Kidney epithelial cell (primary cell): ENCODE measurements at regions not wholly inside any gene's neighbourhood (a gene's known extent, or its start where the extent isn't known, plus 50 kb on each side); places are given as distances from the start of the nearest gene placed in this dataset.
A peak's percentile ranks its signal among the peaks of the same experiment; 100 is the strongest.

Source experiments
- DNase-seq: peaks from one replicate; pipeline ENCODE4 v3.0.0-alpha.2; 2010; ENCODE audit warnings: low read depth
- H3K27me3 ChIP-seq: 2 replicates; pipeline ENCODE4 v1.6.0; 2011; ENCODE audit warnings: low read length; ENCODE audit not compliant: control insufficient read depth, insufficient read depth
- H3K36me3 ChIP-seq: 2 replicates; pipeline ENCODE4 v1.5.1; 2011; ENCODE audit warnings: low read length; ENCODE audit not compliant: control insufficient read depth, insufficient read depth
- H3K4me3 ChIP-seq: 2 replicates; pipeline ENCODE4 v1.5.1; 2011; ENCODE audit warnings: low read depth, mild to moderate bottlenecking, control low read depth, low read length
- CTCF ChIP-seq: IDR thresholded peaks from 2 replicates; pipeline ENCODE4 v1.5.1; 2011; ENCODE audit warnings: mild to moderate bottlenecking, moderate library complexity, low read length, control low read depth, inconsistent platforms; ENCODE audit not compliant: insufficient read depth, poor library complexity, severe bottlenecking

GRCh38 chr5:160968480-160968879 lies 116.5 kb upstream of the ATP10B start:
- no peak overlapping the region for H3K4me3 ChIP-seq
- DNase-seq, result no peak

GRCh38 chr5:160966921-160967320 lies 114.9 kb upstream of the ATP10B start:
- no peak overlapping the region for H3K4me3 ChIP-seq
- DNase-seq, result no peak
- no peaks in the 10 kb centered on the region for H3K27me3 ChIP-seq
- no peaks in the 10 kb centered on the region for H3K36me3 ChIP-seq
- TF ChIP-seq CTCF, result no peak

More at GRCh38 chr5:160968480-160968879, 116.5 kb upstream of the ATP10B start:
- Histone ChIP-seq H3K36me3 (no peaks in the 10 kb centered on the region), H3K27me3 (no peaks in the 10 kb centered on the region)
- no peak for TF ChIP-seq CTCF

- Histone ChIP-seq H3K4me3 (no peak overlapping the region), H3K36me3 (no peaks in the 10 kb centered on the region), H3K27me3 (no peaks in the 10 kb centered on the region)
- no peak for DNase-seq
- TF ChIP-seq CTCF, result no peak
Measured at GRCh38 chr5:160961761-160962160, 109.8 kb upstream of the ATP10B start.

GRCh38 chr5:160961038-160961437 lies 109.0 kb upstream of the ATP10B start:
- Histone ChIP-seq H3K36me3 (no peaks in the 10 kb centered on the region), H3K4me3 (no peak overlapping the region), H3K27me3 (no peaks in the 10 kb centered on the region)
- TF ChIP-seq CTCF, result no peak
- DNase-seq, result no peak

- no peak for DNase-seq
- no peaks in the 10 kb centered on the region for H3K36me3 ChIP-seq
- H3K4me3 ChIP-seq, result no peak overlapping the region
- no peaks in the 10 kb centered on the region for H3K27me3 ChIP-seq
- TF ChIP-seq CTCF, result no peak
Measured at GRCh38 chr5:160960592-160960991, 108.6 kb upstream of the ATP10B start.

GRCh38 chr5:160959804-160960203 lies 107.8 kb upstream of the ATP10B start:
- no peak for TF ChIP-seq CTCF
- Histone ChIP-seq H3K27me3 (no peaks in the 10 kb centered on the region), H3K4me3 (no peak overlapping the region), H3K36me3 (no peaks in the 10 kb centered on the region)
- peak; percentile 80 for DNase-seq
